GM12878 (cell line): ENCODE measurements at regions not wholly inside any gene's neighbourhood (a gene's known extent, or its start where the extent isn't known, plus 50 kb on each side); places are given as distances from the start of the nearest gene placed in this dataset.

ENCODE experiments used
- BCLAF1 ChIP-seq: fragments of 450-650 bp; IDR thresholded peaks from 2 replicates; pipeline ENCODE4 v1.6.1; 2017; ENCODE audit warnings: antibody characterized with exemption, mild to moderate bottlenecking, moderate library complexity
- CEBPB ChIP-seq, 2 experiments: fragments of 150-350 bp in 1 of 2; IDR thresholded peaks; 2 replicates each; pipeline ENCODE4 v1.6.1; 2012 to 2014; ENCODE audit warnings: low read depth in 2 of 2, low read length in 2 of 2, borderline replicate concordance in 1 of 2, inconsistent platforms in 1 of 2
- E4F1 ChIP-seq: fragments of 450-650 bp; IDR thresholded peaks from 2 replicates; pipeline ENCODE4 v1.6.1; 2018; ENCODE audit warnings: borderline replicate concordance, mild to moderate bottlenecking; ENCODE audit not compliant: partially characterized antibody
- ELK1 ChIP-seq: IDR thresholded peaks from 2 replicates; pipeline ENCODE4 v1.6.1; 2012; ENCODE audit warnings: low read depth, low read length, improper control_type of control experiment
- IKZF1 ChIP-seq: fragments of 450-650 bp; conservative IDR thresholded peaks from 2 replicates; pipeline ENCODE4 v1.6.1; 2017; ENCODE audit warnings: antibody characterized with exemption, mild to moderate bottlenecking
- IRF3 ChIP-seq: fragments of 450-650 bp; IDR thresholded peaks from 2 replicates; pipeline ENCODE4 v1.6.1; 2014; ENCODE audit warnings: mild to moderate bottlenecking
- NFXL1 ChIP-seq: fragments of 450-650 bp; IDR thresholded peaks from 2 replicates; pipeline ENCODE4 v1.6.1; 2017; ENCODE audit warnings: antibody characterized with exemption, mild to moderate bottlenecking, borderline replicate concordance
- NKRF ChIP-seq: fragments of 450-650 bp; conservative IDR thresholded peaks from 2 replicates; pipeline ENCODE4 v1.6.1; 2017; ENCODE audit warnings: mild to moderate bottlenecking, moderate library complexity
- NR2F1 ChIP-seq: fragments of 450-650 bp; conservative IDR thresholded peaks from 2 replicates; pipeline ENCODE4 v1.6.1; 2017; ENCODE audit warnings: mild to moderate bottlenecking
- RBBP5 ChIP-seq: fragments of 200-600 bp; sonication (generic); conservative IDR thresholded peaks from 2 replicates; pipeline ENCODE4 v1.6.1; 2016
- SUPT20H ChIP-seq: IDR thresholded peaks from 2 replicates; pipeline ENCODE4 v1.6.1; 2011; ENCODE audit warnings: low read depth, mild to moderate bottlenecking, low read length, moderate library complexity, borderline replicate concordance; ENCODE audit not compliant: control insufficient read depth
- WRNIP1 ChIP-seq: IDR thresholded peaks from 2 replicates; pipeline ENCODE4 v1.6.1; 2011; ENCODE audit warnings: low read depth, low read length, improper control_type of control experiment, borderline replicate concordance
- ZNF207 ChIP-seq: fragments of 450-650 bp; IDR thresholded peaks from 2 replicates; pipeline ENCODE4 v1.6.1; 2014; ENCODE audit warnings: antibody characterized with exemption, mild to moderate bottlenecking, borderline replicate concordance
- ZNF687 ChIP-seq: fragments of 450-650 bp; IDR thresholded peaks from 2 replicates; pipeline ENCODE4 v1.6.1; 2017; ENCODE audit warnings: mild to moderate bottlenecking, moderate library complexity

GRCh38 chrX:104419926-104420325, 146.1 kb upstream of the IL1RAPL2 start (continued):
- TF ChIP-seq E4F1 (no peak), WRNIP1 (no peak), NFXL1 (no peak), NR2F1 (no peak), IRF3 (no peak), ZNF687 (no peak), NKRF (no peak), BCLAF1 (no peak), CEBPB (IDR thresholded peaks at IDR 0.05; ENCODE audit: borderline replicate concordance in 1 of 2, low read depth in 2 of 2, low read length in 2 of 2) (no peak), RBBP5 (no peak), ELK1 (no peak), SUPT20H (no peak), IKZF1 (no peak), ZNF207 (no peak)
